Activated CD4-positive, alpha-beta T cell treated with anti-CD3 and anti-CD28 coated beads, Interleukin-2, amount 50 U/mL, for 16 hours (primary cell): ENCODE measurements at regions not wholly inside any gene's neighbourhood (a gene's known extent, or its start where the extent isn't known, plus 50 kb on each side); places are given as distances from the start of the nearest gene placed in this dataset.

ENCODE experiments used
- DNase-seq: peaks from one replicate; pipeline ENCODE4 v3.0.0-alpha.2; 2020

DNA sequence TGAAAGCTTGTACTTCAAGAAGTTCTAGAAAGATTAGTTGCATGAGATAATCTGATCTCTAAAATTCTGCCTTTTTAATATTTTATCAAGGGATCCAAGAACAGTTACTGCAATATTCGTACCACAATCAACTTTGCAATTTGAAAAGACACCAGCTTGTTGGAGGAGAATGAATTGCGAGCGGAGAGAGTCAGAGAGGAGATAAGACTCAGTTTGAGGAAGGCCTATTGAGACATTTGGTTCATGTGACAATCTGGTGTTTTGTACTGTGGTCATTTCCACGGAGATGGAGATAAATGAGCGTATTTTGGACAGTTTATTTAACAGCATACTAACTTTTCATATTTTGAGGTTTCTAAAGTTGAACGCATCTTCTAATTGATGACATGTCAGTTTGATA is 1276.0 kb downstream of the EFNB2 start:
- no peak for DNase-seq

DNA sequence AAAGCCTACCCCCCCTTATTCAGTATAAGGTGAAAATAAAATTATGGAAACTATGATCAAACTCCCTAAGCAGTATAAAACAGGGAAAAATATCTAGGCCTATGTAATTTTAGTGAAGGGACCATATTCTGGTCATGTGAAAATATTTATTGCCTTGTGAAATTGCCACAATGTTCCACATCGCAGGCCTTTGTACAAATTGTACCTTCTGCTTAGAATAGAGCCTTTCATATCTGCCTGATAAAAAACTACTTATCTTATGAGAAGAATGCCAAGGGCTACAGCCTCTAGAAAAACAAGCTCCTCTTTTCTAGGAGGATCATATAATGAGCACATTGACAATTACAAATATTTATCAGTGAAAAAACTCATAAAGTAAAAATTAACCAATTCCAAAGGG is 1280.0 kb downstream of the EFNB2 start:
- no peak for DNase-seq

DNA sequence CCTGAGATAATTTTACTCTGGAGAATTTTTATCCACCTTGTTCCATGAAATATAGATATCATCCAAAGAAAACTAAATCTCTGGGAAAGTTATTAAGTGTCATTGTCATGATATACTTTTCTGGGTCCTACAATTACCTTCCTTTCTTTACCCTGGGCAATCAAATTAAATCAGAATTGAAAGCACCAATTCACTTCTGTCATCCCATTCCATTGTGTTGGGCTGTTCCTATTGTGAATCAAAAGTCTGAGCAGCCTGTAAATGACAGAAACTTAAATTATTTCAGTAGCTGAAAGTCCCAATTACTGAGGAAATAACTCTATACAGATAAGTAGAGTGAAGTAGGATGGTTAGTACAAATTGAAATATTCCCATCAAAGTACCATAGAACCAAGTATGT is 1284.2 kb downstream of the EFNB2 start:
- no peak for DNase-seq

DNA sequence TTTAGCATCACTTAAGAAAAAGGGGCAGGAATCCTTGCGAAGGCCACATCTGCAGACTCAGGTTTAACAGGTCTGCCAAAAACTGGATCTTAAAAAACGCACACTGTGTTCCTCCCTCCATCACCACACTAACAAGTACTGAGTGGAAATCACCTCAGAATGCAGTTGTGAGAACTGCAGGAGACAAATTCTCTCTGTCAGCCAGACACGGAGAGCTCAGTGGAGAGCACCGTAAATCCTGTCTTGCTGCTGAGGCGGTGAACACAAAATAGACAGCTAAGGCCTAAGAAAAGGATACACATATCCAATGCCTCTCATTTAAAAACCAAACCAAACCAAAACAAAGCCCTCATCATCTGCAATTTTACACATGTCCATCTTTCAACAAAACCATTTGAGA is 1287.6 kb downstream of the EFNB2 start:
- DNase-seq: no peak

- DNase-seq: no peak
These were observed 1295.1 kb downstream of the EFNB2 start for GRCh38 chr13:105240371-105240770.

- no peak for DNase-seq
These were observed 1303.0 kb downstream of the EFNB2 start for GRCh38 chr13:105232439-105232838.

- DNase-seq: no peak
These were observed 1303.5 kb downstream of the EFNB2 start for GRCh38 chr13:105232006-105232405.

GRCh38 chr13:105231579-105231978 is 1303.9 kb downstream of the EFNB2 start:
- no peak for DNase-seq

GRCh38 chr13:105220881-105221280 is 1314.6 kb downstream of the EFNB2 start:
- no peak for DNase-seq

DNA sequence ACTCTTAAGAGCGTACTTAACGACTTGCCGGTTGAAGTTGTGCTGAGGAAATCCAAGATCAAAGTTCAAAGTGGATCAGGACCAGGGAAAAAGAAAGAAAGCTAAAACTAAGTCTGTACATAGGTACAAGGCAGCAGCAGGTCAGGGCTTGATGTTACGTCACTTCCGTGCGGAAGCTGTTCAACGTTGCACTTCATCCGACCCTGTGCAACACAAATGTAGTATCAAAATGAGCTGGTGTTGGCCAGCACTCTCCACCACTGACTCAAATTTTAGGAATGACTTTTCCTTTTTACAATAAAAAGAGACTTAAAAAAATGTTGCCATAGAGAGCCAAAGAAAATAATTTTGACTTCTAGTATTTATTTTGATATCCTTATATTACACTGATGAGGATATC is 1315.4 kb downstream of the EFNB2 start:
- DNase-seq: no peak

- DNase-seq: no peak
These were observed 1315.8 kb downstream of the EFNB2 start for GRCh38 chr13:105219651-105220050.

GRCh38 chr13:105213512-105213911 is 1322.0 kb downstream of the EFNB2 start:
- DNase-seq: no peak

DNA sequence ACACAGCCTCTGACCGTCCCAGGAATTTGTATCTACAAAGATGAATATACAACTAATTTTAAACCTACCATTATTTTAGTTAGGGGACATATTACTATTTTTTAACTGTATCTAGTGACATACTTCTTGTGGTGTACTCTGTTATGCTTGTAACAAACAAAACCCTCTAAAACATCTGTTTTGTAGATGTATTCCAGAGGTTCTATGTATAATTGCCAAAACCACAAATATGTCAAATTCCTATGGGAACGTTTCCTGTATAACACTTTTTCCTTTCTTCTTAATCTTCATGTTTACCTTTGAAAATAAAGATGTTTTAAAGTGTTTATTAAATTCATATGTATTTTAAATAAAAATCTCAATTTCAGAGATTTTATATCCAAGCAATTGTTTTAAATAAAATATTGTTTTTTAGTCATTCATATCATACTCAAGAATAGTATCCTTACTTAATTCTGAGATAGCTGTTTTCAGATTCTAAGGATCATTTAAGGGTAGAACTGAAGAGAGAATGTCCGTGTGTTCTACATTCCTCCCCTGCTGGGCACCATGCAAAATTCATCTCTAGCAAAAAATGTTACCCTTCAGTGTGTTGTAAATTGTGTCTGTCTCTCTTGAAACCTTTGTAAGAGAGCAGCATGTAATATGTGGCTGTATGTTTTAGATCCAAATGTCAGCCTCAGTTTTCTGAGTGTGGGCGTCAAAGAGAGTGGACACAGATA is 1327.7 kb downstream of the EFNB2 start:
- DNase-seq: no peak

- DNase-seq: no peak
These were observed 1333.1 kb downstream of the EFNB2 start for GRCh38 chr13:105202354-105202753.

DNA sequence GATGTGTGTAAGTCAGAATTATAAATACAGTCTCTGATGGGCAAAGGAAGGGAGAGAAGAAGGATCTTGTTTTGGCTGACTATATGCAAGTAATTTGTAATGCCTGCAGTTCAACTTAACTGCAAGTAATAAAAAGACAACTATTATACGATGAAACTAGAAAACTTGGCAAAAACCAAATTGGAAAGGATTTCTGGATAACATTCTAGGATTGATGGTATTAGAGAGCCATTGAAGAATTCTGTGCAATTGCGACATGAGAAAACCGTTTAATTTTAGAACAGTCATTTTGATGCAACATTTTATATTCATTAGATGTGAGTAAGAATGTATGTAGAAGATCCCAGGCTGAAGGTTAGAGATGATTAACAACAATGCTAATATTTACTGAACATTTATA is 1334.1 kb downstream of the EFNB2 start:
- no peak for DNase-seq

- DNase-seq: no peak
These were observed 1335.3 kb downstream of the EFNB2 start for GRCh38 chr13:105200181-105200580.

GRCh38 chr13:105196052-105196451 is 1339.4 kb downstream of the EFNB2 start:
- no peak for DNase-seq

DNA sequence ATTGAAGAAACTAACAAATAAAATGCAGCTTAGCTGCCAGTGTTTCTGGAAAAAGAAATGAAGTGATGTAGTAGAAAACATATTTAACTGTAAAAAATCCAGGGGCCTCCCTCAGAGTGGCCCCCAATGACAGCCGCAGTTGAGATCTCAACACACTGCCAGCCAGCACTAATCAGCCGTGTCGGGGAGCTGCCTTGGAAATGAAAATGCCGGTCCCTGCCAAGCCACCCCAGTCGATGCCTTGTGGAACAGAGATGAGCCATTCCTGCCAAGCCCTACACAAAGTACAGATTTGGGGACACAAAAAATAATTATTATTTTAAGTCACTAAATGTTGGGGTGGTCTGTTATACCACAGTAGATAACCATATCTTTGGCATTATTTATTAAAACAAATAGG is 1342.4 kb downstream of the EFNB2 start:
- DNase-seq: no peak

- no peak for DNase-seq
These were observed 1351.3 kb downstream of the EFNB2 start for GRCh38 chr13:105184201-105184600.

- no peak for DNase-seq
These were observed 1358.1 kb downstream of the EFNB2 start for GRCh38 chr13:105177265-105177900.

DNA sequence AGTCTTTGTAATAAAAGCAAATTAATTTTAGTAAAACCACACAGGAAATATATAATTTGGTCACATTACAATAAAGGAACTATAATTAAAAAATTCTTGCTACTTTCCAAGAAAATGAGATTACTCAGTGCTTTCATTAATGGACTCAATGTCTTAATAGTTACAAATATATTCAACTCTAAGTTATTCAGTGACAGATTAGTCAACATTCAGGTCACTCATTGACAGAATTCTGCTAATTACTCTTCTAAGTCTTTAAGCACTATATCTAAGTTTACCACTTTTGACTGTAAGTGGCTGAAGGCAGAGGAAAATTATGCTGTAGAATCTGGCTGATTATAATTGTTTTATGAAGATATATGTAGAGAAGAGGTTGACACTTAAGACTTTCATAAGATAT is 1365.0 kb downstream of the EFNB2 start:
- DNase-seq: no peak

- no peak for DNase-seq
These were observed 1367.2 kb downstream of the EFNB2 start for GRCh38 chr13:105168295-105168694.

DNA sequence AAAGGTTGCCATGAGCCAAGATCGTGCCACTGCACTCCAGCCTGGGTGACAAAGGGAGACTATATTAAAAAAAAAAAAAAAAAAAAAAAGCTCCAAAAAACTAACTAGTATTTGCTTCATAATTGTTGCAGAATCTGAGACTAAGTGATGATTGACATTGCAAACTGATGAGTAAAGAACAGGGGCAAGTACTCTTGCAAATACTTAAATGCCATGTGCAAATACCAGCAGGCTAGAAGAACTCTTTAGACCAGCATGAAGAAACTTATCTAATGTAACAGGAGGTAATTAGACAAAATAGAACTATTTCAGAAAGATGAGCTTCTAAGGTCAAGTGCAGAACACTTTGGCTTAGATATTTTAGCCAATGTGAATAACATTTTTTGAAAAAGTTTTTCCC is 1368.1 kb downstream of the EFNB2 start:
- no peak for DNase-seq

DNA sequence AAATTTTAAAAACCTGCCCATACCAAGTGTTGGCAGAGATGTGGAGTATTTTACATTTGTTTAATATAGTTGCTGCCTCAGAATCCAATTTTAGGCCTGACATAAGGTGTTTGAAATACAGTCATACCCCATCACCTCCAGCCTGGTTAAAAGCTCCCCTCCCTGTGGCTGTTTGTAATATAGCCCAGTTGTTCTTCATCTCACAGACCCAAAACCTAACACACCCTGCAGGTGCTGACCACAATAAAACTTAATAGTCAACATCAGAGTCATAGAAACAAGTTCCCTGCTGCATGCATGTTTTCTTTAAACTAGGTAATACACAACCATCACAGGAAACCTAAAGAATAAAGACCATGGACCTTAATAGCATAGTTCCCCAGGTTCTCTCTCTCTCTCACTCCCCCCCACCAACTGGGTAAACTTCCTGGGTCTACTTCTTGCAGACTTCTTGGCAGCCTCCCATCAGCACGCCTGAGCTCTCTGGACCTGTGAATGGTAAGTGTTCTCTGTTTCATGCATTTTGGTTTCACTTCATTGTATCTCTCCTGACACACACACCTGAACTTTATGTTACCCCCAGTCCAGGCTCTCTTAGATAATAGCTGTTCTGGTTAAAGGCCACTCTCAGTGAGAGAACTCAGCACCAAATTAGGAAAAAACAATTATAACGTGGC is 1369.9 kb downstream of the EFNB2 start:
- DNase-seq: no peak
